Heart left ventricle (tissue), 16 donors: ENCODE measurements at regions not wholly inside any gene's neighbourhood (a gene's known extent, or its start where the extent isn't known, plus 50 kb on each side); places are given as distances from the start of the nearest gene placed in this dataset.

ENCODE experiments used
- ATAC-seq, 4 donors: fragments of 200-7000 bp; cut with Tn5 transposase; one replicate each; pipeline ENCODE4 v1.9.1; 2020 to 2022; ENCODE audit warnings: moderate library complexity in 4 of 4, mild to moderate bottlenecking in 3 of 4, moderate number of reproducible peaks in 1 of 4
- DNase-seq, 5 donors: peaks; one replicate each; pipeline ENCODE4 v3.0.0-alpha.2; 2020
- H3K27ac ChIP-seq, 12 donors: fragments of 200-600 bp; sonication (generic) in 4 of 12; one replicate each; pipeline versions ENCODE4 v1.5.0 to v1.8.0; 2016 to 2022; ENCODE audit warnings: mild to moderate bottlenecking in 2 of 12
- H3K27me3 ChIP-seq, 9 donors: fragments of 200-600 bp; sonication (generic) in 2 of 9; one replicate each; pipeline versions ENCODE4 v1.5.1 to v1.8.0; 2016 to 2022; ENCODE audit warnings: mild to moderate bottlenecking in 3 of 9
- H3K36me3 ChIP-seq, 9 donors: fragments of 200-600 bp; sonication (generic) in 2 of 9; one replicate each; pipeline versions ENCODE4 v1.5.0 to v1.8.0; 2018 to 2022; ENCODE audit warnings: mild to moderate bottlenecking in 2 of 9
- H3K4me1 ChIP-seq, 12 donors: fragments of 200-600 bp; sonication (generic) in 4 of 12; one replicate each; pipeline versions ENCODE4 v1.5.0 to v1.8.0; 2016 to 2022; ENCODE audit warnings: mild to moderate bottlenecking in 3 of 12
- H3K4me3 ChIP-seq, 12 donors: fragments of 200-600 bp; sonication (generic) in 4 of 12; one replicate each; pipeline versions ENCODE4 v1.5.0 to v1.8.0; 2017 to 2022; ENCODE audit warnings: mild to moderate bottlenecking in 9 of 12, moderate library complexity in 4 of 12
- H3K9me3 ChIP-seq, 12 donors: fragments of 200-600 bp; sonication (generic) in 4 of 12; one replicate each; pipeline versions ENCODE4 v1.5.0 to v1.8.0; 2016 to 2022; ENCODE audit warnings: mild to moderate bottlenecking in 1 of 12
- CTCF ChIP-seq, 12 donors: fragments of 200-600 bp; sonication (generic) in 4 of 12; IDR thresholded peaks; one replicate each; pipeline versions ENCODE4 v1.5.0 to v1.8.0; 2018 to 2022; ENCODE audit warnings: antibody characterized with exemption in 12 of 12, mild to moderate bottlenecking in 5 of 12
- POLR2A ChIP-seq, 2 donors: fragments of 450-650 bp; IDR thresholded peaks; one replicate each; pipeline ENCODE4 v1.6.1; 2017; ENCODE audit warnings: antibody characterized with exemption in 2 of 2, mild to moderate bottlenecking in 2 of 2, moderate library complexity in 2 of 2
- WGBS, 4 donors: extraction: QIAGEN DNeasy Blood & Tissue Kit in 2 of 4; methylation state at CpG; one replicate each; pipeline versions ENCODE4 v1.1.5 to v1.1.7; 2013 to 2018; 5-methylcytosine and 5-hydroxymethylcytosine counted together
- intact Hi-C, 10 donors: fragments of 100-400 bp; cut with DNase I; formaldehyde crosslinking; loops; one replicate each; pipeline versions ENCODE4 v1.11.1 to v1.14.2; 2022
- donor health status: ischemic (EF 13 %, LVEDD 7.1; RV severe dilation, severe dysfunction).
- donor health status: healthy with polysubstance abuse.
- donor health status: DM: no; HTN: yes; CAD: no.
- donor health status: DM: no; HTN: no; CAD: no.
- donor health status: ischemic (EF 25% LVEDD 6.9; RV normal size, moderate dysfunction).
- donor health status: ischemic (EF 25% LVEDD 5.7; RV mildly dilated, moderate dysfunction).
- donor health status: healthy.
- donor health status: DM: yes; HTN: yes; CAD: no.
- donor health status: ischemic (EF 35%, LVEDD 5.7; RV mildly dilated, moderate dysfunction).
- donor health status: nonischemic (EF 11% LVEDD 7.7; RV severe dilation, severe dysfunction).
- donor health status: DM: yes; HTN: yes; CAD: no.
- donor health status: PGD.
- donor health status: ischemic (EF 29% LVEDD 5.4; RV normal size, mild dysfunction).
- donor health status: nonischemic (EF 23%, LVEDD 6.1; RV moderate dilation, normal function).

GRCh38 chr16:60414613-60415012 is 1621.6 kb downstream of the CDH8 start:
- H3K4me1 ChIP-seq, result no peaks in the 10 kb centered on the region

DNA sequence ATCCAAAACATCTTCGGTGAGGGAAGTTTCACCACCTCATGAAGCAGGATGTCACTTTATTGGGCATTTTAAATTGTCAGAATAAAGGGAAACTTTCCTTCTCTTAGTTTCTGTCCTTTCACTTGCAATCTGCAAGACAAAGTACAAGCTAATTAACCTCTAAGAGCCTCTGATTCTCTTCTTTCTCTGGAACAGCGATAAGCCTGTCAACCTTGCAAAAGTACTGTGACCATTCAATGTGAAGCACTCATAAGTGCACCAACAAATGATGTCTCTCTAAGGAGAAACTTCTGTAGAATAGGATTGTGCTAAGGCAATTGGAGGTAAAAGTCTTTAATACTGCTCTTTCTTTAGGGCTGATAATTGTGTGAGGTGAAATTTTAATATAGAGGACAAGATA is 1622.3 kb downstream of the CDH8 start:
- Histone ChIP-seq H3K27ac (no peak overlapping the region), H3K36me3 (no peaks in the 10 kb centered on the region), H3K4me3 (no peak overlapping the region), H3K27me3 (no peaks in the 10 kb centered on the region), H3K9me3 (peaks cover 0 to 7% (median 0%) of the 10 kb centered on the region in 12 donors), H3K4me1 (no peaks in the 10 kb centered on the region)
- DNase-seq, result no peak
- TF ChIP-seq CTCF (IDR thresholded peaks at IDR 0.05), result no peak
- TF ChIP-seq POLR2A (IDR thresholded peaks at IDR 0.05), result no peak
- intact Hi-C loops, result no loop called here
- ATAC-seq, result no peak
- 60 to 80% (median 65%) methylated on average over 2 of the region's 2 CpGs for WGBS, 4 donors

More at GRCh38 chr16:60414613-60415012, 1621.6 kb downstream of the CDH8 start:
- WGBS, 4 donors, result 9 to 24% (median 12%) methylated on average over 1 of the region's 1 CpG
- no peak overlapping the region for H3K27ac ChIP-seq
- H3K4me3 ChIP-seq, result no peak overlapping the region
- no peaks in the 10 kb centered on the region for H3K27me3 ChIP-seq
- intact Hi-C loops, result no loop called here
- H3K9me3 ChIP-seq, result peaks cover 0 to 7% (median 0%) of the 10 kb centered on the region in 12 donors
- TF ChIP-seq POLR2A (IDR thresholded peaks at IDR 0.05) (no peak), CTCF (IDR thresholded peaks at IDR 0.05) (no peak)
- no peaks in the 10 kb centered on the region for H3K36me3 ChIP-seq
- DNase-seq (no peak), ATAC-seq (no peak)

- Histone ChIP-seq H3K36me3 (no peaks in the 10 kb centered on the region), H3K27me3 (no peaks in the 10 kb centered on the region), H3K9me3 (peaks cover 0 to 3% (median 0%) of the 10 kb centered on the region in 12 donors), H3K4me1 (no peaks in the 10 kb centered on the region), H3K27ac (no peak overlapping the region), H3K4me3 (no peak overlapping the region)
- TF ChIP-seq POLR2A (IDR thresholded peaks at IDR 0.05), result no peak
- no peak for TF ChIP-seq CTCF (IDR thresholded peaks at IDR 0.05)
- 50 to 83% (median 65%) methylated on average over 2 of the region's 2 CpGs for WGBS, 4 donors
- DNase-seq (no peak), ATAC-seq (no peak)
- intact Hi-C loops, result no loop called here
These were observed 1628.6 kb downstream of the CDH8 start for GRCh38 chr16:60407606-60408005.

DNA sequence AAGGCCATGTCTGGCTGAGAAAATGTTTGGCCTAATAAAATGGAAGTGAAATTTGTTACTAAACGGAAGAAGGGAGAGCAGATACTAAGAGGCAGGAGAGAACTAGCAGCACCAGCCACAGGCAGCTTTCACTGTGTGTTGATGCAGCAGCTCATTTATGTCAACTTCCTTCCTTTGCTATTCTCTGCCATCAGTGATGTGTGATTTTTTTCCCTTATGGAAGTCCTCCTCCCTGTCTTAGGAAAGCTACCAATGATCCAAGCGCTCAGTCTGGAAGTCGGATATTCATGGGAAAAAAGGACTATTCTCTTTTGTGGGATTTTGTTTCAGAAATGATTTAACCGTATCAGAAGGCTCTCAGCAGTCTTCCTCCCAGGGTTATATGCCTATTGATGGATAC is 1629.2 kb downstream of the CDH8 start:
- TF ChIP-seq CTCF (IDR thresholded peaks at IDR 0.05), result no peak
- Histone ChIP-seq H3K4me1 (no peaks in the 10 kb centered on the region), H3K9me3 (peaks cover 0 to 3% (median 0%) of the 10 kb centered on the region in 12 donors), H3K36me3 (no peaks in the 10 kb centered on the region), H3K27ac (no peak overlapping the region), H3K4me3 (no peak overlapping the region), H3K27me3 (no peaks in the 10 kb centered on the region)
- intact Hi-C loops, result no loop called here
- no peak for DNase-seq
- 54 to 63% (median 57%) methylated on average over 4 of the region's 4 CpGs for WGBS, 4 donors
- ATAC-seq, result no peak
